ENCODE measurements at regions not wholly inside any gene's neighbourhood (a gene's known extent, or its start where the extent isn't known, plus 50 kb on each side); places are given as distances from the start of the nearest gene placed in this dataset.
A peak's percentile ranks its signal among the peaks of the same experiment; 100 is the strongest.

GRCh38 chr13:95381212-95381527 is 79.9 kb upstream of the ABCC4 start:
- Histone ChIP-seq H4K20me1 (ENCODE audit: low read depth) (no peaks in the 10 kb centered on the region), H3K36me3 (no peaks in the 10 kb centered on the region), H3K27me3 (no peaks in the 10 kb centered on the region), H2AFZ (replicated peaks) (peak overlapping the region; percentile 64), H3F3A (ENCODE audit: low read depth) (no peaks in the 10 kb centered on the region), H3K27ac (no peak overlapping the region), H3K4me1 (no peaks in the 10 kb centered on the region), H3K9me3 (ENCODE audit: low read depth) (no peaks in the 10 kb centered on the region), H3K4me2 (no peak overlapping the region), H3K79me2 (ENCODE audit: low read depth) (no peaks in the 10 kb centered on the region), H3K9ac (no peak overlapping the region), H3K4me3 (no peak overlapping the region)
- no peak for DNase-seq (ENCODE audit: low spot score)
- Mint-ChIP-seq H3K4me1 (peaks cover 6% of the 10 kb centered on the region), H3K9me3 (peaks cover 2% of the 10 kb centered on the region), H3K36me3 (no peaks in the 10 kb centered on the region), H3K27ac (no peak overlapping the region), H3K27me3 (ENCODE audit: insufficient read depth, low read depth) (peaks cover 4% of the 10 kb centered on the region), H3K4me3 (no peak overlapping the region)
- TF ChIP-seq EZH2phosphoT487 (IDR thresholded peaks at IDR 0.05): no peak
- no peak for TF ChIP-seq CTCF (IDR thresholded peaks at IDR 0.05)
- TF ChIP-seq EZH2 (IDR thresholded peaks at IDR 0.05): no peak

- DNase-seq (ENCODE audit: low spot score): no peak
- Mint-ChIP-seq H3K9me3 (peaks cover 4% of the 10 kb centered on the region), H3K27me3 (ENCODE audit: insufficient read depth, low read depth) (peaks cover 5% of the 10 kb centered on the region), H3K4me1 (peaks cover 6% of the 10 kb centered on the region), H3K4me3 (no peak overlapping the region), H3K36me3 (no peaks in the 10 kb centered on the region), H3K27ac (no peak overlapping the region)
- H2AFZ ChIP-seq (replicated peaks): no peak overlapping the region
- no peak overlapping the region for H3K9ac ChIP-seq
- no peak for TF ChIP-seq EZH2 (IDR thresholded peaks at IDR 0.05)
- no peak for TF ChIP-seq CTCF (IDR thresholded peaks at IDR 0.05)
- no peak for TF ChIP-seq EZH2phosphoT487 (IDR thresholded peaks at IDR 0.05)
- H3K27ac ChIP-seq: no peak overlapping the region
- no peaks in the 10 kb centered on the region for H3K27me3 ChIP-seq
- H3K4me3 ChIP-seq: no peak overlapping the region
- no peak overlapping the region for H3K4me2 ChIP-seq
- no peaks in the 10 kb centered on the region for H3K79me2 ChIP-seq (ENCODE audit: low read depth)
- no peaks in the 10 kb centered on the region for H4K20me1 ChIP-seq (ENCODE audit: low read depth)
- no peaks in the 10 kb centered on the region for H3K36me3 ChIP-seq
- H3F3A ChIP-seq (ENCODE audit: low read depth): no peaks in the 10 kb centered on the region
- no peaks in the 10 kb centered on the region for H3K4me1 ChIP-seq
- H3K9me3 ChIP-seq (ENCODE audit: low read depth): no peaks in the 10 kb centered on the region
These were observed 81.2 kb upstream of the ABCC4 start for GRCh38 chr13:95382411-95382810.

GRCh38 chr13:95382916-95383315 is 81.7 kb upstream of the ABCC4 start:
- Mint-ChIP-seq H3K4me3 (no peak overlapping the region), H3K36me3 (no peaks in the 10 kb centered on the region), H3K9me3 (peaks cover 4% of the 10 kb centered on the region), H3K4me1 (peaks cover 6% of the 10 kb centered on the region), H3K27me3 (ENCODE audit: insufficient read depth, low read depth) (peaks cover 5% of the 10 kb centered on the region), H3K27ac (no peak overlapping the region)
- Histone ChIP-seq H3K9ac (no peak overlapping the region), H3K4me1 (no peaks in the 10 kb centered on the region), H3K27me3 (no peaks in the 10 kb centered on the region), H2AFZ (replicated peaks) (no peak overlapping the region), H4K20me1 (ENCODE audit: low read depth) (no peaks in the 10 kb centered on the region), H3K36me3 (no peaks in the 10 kb centered on the region), H3K79me2 (ENCODE audit: low read depth) (no peaks in the 10 kb centered on the region), H3K9me3 (ENCODE audit: low read depth) (no peaks in the 10 kb centered on the region), H3K4me2 (no peak overlapping the region), H3K4me3 (no peak overlapping the region), H3K27ac (no peak overlapping the region), H3F3A (ENCODE audit: low read depth) (no peaks in the 10 kb centered on the region)
- TF ChIP-seq CTCF (IDR thresholded peaks at IDR 0.05): no peak
- TF ChIP-seq EZH2phosphoT487 (IDR thresholded peaks at IDR 0.05): no peak
- no peak for TF ChIP-seq EZH2 (IDR thresholded peaks at IDR 0.05)
- DNase-seq (ENCODE audit: low spot score): no peak

GRCh38 chr13:95385373-95385772 is 84.1 kb upstream of the ABCC4 start:
- Mint-ChIP-seq H3K36me3 (no peaks in the 10 kb centered on the region), H3K27ac (no peak overlapping the region), H3K27me3 (ENCODE audit: insufficient read depth, low read depth) (peaks cover 5% of the 10 kb centered on the region), H3K4me1 (peaks cover 4% of the 10 kb centered on the region), H3K4me3 (no peak overlapping the region), H3K9me3 (peaks cover 4% of the 10 kb centered on the region)
- no peak for DNase-seq (ENCODE audit: low spot score)
- Histone ChIP-seq H3K27ac (no peak overlapping the region), H3K9me3 (ENCODE audit: low read depth) (no peaks in the 10 kb centered on the region), H3K4me1 (no peaks in the 10 kb centered on the region), H3K4me3 (no peak overlapping the region), H3F3A (ENCODE audit: low read depth) (no peaks in the 10 kb centered on the region), H3K27me3 (no peaks in the 10 kb centered on the region), H4K20me1 (ENCODE audit: low read depth) (no peaks in the 10 kb centered on the region), H3K79me2 (ENCODE audit: low read depth) (no peaks in the 10 kb centered on the region), H3K9ac (no peak overlapping the region), H2AFZ (replicated peaks) (no peak overlapping the region), H3K36me3 (no peaks in the 10 kb centered on the region), H3K4me2 (no peak overlapping the region)
- TF ChIP-seq CTCF (IDR thresholded peaks at IDR 0.05): no peak
- no peak for TF ChIP-seq EZH2phosphoT487 (IDR thresholded peaks at IDR 0.05)
- TF ChIP-seq EZH2 (IDR thresholded peaks at IDR 0.05): no peak

Measured in neural progenitor cell (in vitro differentiated cells).